ACHN (cell line): ENCODE measurements at regions not wholly inside any gene's neighbourhood (a gene's known extent, or its start where the extent isn't known, plus 50 kb on each side); places are given as distances from the start of the nearest gene placed in this dataset.
A peak's percentile ranks its signal among the peaks of the same experiment; 100 is the strongest.

Experiments used
- DNase-seq: peaks from one replicate; pipeline ENCODE4 v3.0.0-alpha.2; 2015
- in situ Hi-C: cut with HindIII; loops from 2 replicates; pipeline ENCODE4 v1.10.0; 2017; ENCODE audit warnings: low sequenced_read_pairs, low pct_ligation_motif_present, low pct_unique_long_range_greater_than_20kb

DNA sequence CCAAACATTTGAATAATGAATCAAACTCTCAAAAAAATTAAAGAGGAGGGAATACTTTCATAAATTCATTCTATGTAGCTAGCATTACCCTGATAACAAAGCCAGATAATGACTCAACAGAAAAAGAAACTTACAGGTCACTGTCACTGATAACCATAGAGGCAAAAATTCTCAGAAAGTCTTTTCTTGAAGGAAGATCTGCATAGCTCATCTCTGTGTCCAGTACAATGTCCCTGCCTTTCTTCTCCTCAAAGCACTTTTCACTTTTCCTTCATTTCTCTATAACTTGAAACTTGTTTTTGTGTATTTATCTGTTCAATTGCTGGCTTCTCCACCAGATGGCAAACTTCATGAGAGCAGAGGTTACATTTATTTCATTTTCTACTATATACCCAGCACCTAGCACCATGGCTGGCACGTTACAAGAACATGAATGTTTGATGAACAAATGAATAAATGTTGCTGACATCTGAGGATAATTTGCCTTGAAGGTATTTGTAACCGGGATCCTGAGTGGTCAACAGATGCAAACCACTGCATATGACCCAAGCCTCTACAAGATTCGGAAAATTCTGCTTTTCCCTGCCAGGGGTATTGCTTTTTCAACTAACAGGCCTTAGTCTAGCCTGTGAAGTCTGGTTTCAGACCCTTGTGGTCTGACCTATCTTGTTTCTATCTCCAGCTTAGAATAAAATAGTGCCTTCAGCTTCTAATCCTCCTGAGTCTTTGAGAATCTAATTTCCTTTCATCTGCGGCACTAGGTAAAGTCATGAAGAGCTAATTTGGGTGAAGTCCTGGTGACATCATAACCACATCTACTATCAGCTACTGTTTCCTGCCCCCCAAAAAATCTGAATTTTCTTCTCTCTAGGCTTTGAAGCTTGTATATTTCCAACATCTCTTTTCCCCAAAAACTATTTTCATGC, 52.5 kb upstream of the ANTXR2 start:
- in situ Hi-C loops = no loop called here
- peak; percentile 44 for DNase-seq

DNA sequence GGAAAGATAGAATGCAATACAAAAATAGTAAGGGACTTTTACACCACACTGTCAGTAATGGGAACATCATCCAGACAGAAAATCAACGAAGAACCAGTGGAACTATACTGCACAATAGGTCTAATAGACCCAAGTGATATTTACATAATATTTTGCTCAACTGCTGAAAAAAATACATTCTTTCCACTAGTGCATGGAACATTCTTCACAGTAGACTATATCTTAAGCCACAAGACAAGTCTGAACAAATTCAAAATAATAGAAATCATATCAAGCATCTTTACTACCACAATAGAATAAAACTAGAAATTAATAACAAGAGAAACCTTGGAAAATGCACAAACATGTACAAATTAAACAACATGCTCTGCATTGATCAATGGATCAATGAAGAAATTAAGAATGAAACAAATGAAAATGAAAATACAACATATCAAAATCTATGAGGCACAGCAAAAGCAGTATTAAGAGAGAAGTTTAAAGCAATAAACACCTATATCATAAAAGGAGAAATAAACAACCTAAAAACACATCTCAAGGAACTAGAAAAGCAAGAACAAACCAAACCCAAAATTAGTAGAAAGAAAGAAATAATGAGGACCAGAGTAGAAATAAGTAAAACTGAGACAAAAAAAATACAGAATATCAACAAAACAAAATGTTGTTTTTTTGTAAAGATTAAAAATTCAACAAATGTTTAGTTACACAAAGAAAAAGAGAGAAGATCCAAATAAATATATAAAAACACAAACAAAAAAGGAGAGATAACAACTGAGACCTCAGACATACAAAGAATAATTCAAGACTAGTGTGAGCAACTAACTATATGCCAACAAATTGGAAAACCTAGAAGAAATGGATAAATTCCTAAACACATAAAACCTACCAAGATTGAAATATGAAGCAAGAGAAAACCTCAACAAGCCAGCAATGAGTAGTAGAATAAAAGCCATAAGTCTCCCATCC, 51.5 kb upstream of the ANTXR2 start:
- no peak for DNase-seq
- in situ Hi-C loops = no loop called here
